ENCODE measurements at regions not wholly inside any gene's neighbourhood (a gene's known extent, or its start where the extent isn't known, plus 50 kb on each side); places are given as distances from the start of the nearest gene placed in this dataset.

GRCh38 chr2:215745331-215745730 lies 268.0 kb downstream of the MREG start:
- no peak for TF ChIP-seq CTCF (IDR thresholded peaks at IDR 0.05)
- TF ChIP-seq POLR2A (IDR thresholded peaks at IDR 0.05): no peak

Measured in right lobe of liver (tissue), 4 donors.